NT2/D1 (cell line): ENCODE measurements at regions not wholly inside any gene's neighbourhood (a gene's known extent, or its start where the extent isn't known, plus 50 kb on each side); places are given as distances from the start of the nearest gene placed in this dataset.

Source experiments
- DNase-seq: peaks from one replicate; pipeline ENCODE4 v3.0.0-alpha.2; 2011; ENCODE audit warnings: low read depth, low spot score
- H3K27me3 ChIP-seq: 2 replicates; pipeline ENCODE4 v1.6.0; 2011; ENCODE audit warnings: mild to moderate bottlenecking; ENCODE audit not compliant: insufficient read length, insufficient read depth
- H3K36me3 ChIP-seq: 2 replicates; pipeline ENCODE4 v1.6.1; 2011; ENCODE audit warnings: mild to moderate bottlenecking, low read length, mixed read lengths; ENCODE audit not compliant: insufficient read depth, insufficient read length
- H3K4me1 ChIP-seq: 2 replicates; pipeline ENCODE4 v1.5.1; 2011; ENCODE audit not compliant: insufficient read depth, insufficient read length
- H3K4me3 ChIP-seq: 2 replicates; pipeline ENCODE4 v1.5.1; 2011; ENCODE audit warnings: low read depth; ENCODE audit not compliant: insufficient read length
- H3K9ac ChIP-seq: 2 replicates; pipeline ENCODE4 v1.6.0; 2011; ENCODE audit warnings: low read depth; ENCODE audit not compliant: insufficient read length
- H3K9me3 ChIP-seq: 2 replicates; pipeline ENCODE4 v1.5.1; 2011; ENCODE audit warnings: mild to moderate bottlenecking, low read length; ENCODE audit not compliant: insufficient read depth
- SUZ12 ChIP-seq: IDR thresholded peaks from 2 replicates; pipeline ENCODE4 v1.6.1; 2011; ENCODE audit not compliant: insufficient read length, insufficient read depth; ENCODE audit errors: extremely low read depth
- YY1 ChIP-seq: IDR thresholded peaks from 2 replicates; pipeline ENCODE4 v1.6.1; 2011; ENCODE audit not compliant: insufficient read length, insufficient read depth
- ZNF274 ChIP-seq: IDR thresholded peaks from 2 replicates; pipeline ENCODE4 v1.6.1; 2011; ENCODE audit warnings: mild to moderate bottlenecking, low read depth, low read length

DNA sequence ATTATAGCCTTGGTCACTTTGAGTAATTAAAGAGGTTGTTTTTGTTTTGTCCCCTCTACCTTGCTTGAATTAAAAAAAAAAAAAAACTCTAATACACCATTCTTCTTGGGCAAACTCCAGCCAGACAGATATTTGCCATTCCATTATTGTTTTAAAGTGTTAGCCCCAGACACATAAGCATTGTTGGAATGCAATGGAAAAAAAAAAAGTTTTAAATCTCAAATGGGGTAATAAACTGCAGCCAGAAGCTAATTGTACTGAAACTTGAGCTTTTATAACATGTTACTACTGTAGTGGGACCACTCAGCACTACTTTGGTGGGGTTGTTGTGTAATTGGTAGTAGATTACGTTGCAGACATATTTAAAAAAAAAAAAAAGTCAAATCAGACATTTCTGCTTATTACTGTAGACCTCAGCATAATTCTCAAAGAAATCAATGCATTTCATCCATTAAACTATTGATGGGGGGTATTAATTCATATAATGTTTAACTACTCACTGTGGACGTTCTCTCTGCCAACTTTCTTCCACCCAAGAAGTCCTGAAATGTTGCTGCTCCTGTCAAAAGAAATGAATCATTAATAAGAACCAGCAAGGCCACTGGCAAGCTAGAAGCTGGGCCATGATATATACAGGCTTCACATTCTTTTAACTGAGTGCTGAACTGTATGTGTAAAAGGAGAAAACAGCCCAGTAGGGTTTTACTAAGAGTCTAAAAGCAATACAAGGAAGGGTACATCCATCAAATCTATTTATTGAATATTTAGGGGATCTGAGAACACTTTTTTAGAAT, 626.6 kb upstream of the SOX9 start:
- Histone ChIP-seq H3K4me3 (no peak overlapping the region), H3K4me1 (no peaks in the 10 kb centered on the region), H3K9me3 (no peaks in the 10 kb centered on the region), H3K27me3 (no peaks in the 10 kb centered on the region), H3K9ac (no peak overlapping the region), H3K36me3 (no peaks in the 10 kb centered on the region)
- DNase-seq: no peak
- TF ChIP-seq SUZ12 (no peak), YY1 (no peak), ZNF274 (no peak)

DNA sequence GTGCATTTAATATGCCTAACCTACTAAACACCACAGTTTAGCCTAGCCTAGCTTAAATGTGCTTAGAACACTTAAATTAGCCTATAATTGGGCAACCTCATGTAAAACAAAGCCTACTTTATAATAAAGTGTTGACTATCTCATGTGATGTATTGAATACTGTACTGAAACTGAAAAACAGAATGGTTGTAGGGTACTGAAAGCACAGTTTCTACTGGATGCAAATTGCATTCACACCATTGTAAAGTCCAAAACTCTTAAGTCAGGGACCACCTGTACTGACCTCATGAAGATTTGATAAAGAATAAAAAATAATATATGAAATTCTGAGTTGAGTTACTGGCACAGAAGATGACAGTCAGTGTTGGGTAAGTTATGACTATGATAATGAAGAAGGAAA, 625.4 kb upstream of the SOX9 start:
- no peak for DNase-seq
- TF ChIP-seq SUZ12 (no peak), ZNF274 (no peak), YY1 (no peak)
- H3K4me1 ChIP-seq: no peaks in the 10 kb centered on the region

DNA sequence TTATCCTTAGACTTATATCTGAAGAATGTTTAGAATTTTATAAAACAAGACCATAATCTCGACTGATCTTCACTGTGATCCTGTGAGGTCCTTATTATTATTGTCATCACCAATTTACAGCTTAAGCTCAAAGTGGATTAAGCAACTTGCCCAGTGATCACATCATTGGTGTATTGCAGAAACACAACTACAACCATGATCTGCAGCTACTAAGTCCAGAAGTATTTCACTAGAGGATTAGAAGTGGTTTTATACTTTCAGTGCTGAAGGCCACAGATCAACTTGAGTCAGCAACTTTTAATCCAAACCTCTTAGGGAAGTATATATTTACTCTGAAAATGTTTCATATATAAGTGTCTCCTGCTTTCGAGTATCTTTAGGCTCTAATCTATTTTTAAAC, 624.3 kb upstream of the SOX9 start:
- no peaks in the 10 kb centered on the region for H3K36me3 ChIP-seq
- H3K4me3 ChIP-seq: no peak overlapping the region
- no peaks in the 10 kb centered on the region for H3K4me1 ChIP-seq
- DNase-seq: no peak
- TF ChIP-seq YY1 (no peak), SUZ12 (no peak), ZNF274 (no peak)
- no peaks in the 10 kb centered on the region for H3K9me3 ChIP-seq
- no peaks in the 10 kb centered on the region for H3K27me3 ChIP-seq
- H3K9ac ChIP-seq: no peak overlapping the region

More for the DNA sequence above, 625.4 kb upstream of the SOX9 start:
- H3K9ac ChIP-seq: no peak overlapping the region
- H3K27me3 ChIP-seq: no peaks in the 10 kb centered on the region
- no peaks in the 10 kb centered on the region for H3K9me3 ChIP-seq
- no peak overlapping the region for H3K4me3 ChIP-seq
- H3K36me3 ChIP-seq: no peaks in the 10 kb centered on the region

DNA sequence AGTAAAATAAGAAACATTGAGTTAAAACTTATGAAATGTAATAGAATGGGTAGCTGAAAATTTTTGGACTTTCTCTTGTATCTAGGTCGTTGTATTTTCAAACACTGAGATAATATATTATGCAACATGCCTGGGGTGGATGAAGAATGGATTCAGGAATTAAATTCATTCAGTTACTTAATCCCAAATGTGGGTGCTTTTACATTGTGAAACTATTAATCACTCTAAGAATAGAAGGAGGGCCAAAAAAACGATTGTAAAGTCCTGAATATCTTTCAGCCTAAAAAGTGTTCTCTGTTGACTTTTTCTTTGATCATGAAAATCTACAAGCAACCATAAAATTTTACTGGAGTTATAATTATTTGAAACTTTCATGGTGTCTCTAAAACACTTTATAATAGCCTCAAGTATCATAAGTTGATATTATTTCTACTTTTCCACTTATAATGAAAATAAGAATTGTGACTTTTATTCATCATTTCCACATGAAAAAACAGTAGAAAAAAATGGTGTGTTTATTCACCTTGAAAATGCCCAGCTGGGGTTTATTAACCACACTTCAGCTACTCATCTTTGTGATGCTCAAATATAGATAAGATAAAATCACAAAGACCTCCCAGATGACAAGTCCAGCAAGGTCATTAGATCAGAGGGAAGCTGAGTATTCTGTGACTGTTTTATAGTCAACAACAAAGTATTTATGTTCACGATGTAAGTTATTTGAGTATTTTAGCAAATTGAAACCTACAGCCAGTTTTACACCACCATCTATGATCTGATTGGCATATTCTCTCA, 619.9 kb upstream of the SOX9 start:
- no peak overlapping the region for H3K9ac ChIP-seq
- no peaks in the 10 kb centered on the region for H3K27me3 ChIP-seq
- TF ChIP-seq ZNF274 (no peak), YY1 (no peak), SUZ12 (no peak)
- H3K9me3 ChIP-seq: no peaks in the 10 kb centered on the region
- H3K36me3 ChIP-seq: no peaks in the 10 kb centered on the region
- no peaks in the 10 kb centered on the region for H3K4me1 ChIP-seq
- no peak overlapping the region for H3K4me3 ChIP-seq
- DNase-seq: no peak

DNA sequence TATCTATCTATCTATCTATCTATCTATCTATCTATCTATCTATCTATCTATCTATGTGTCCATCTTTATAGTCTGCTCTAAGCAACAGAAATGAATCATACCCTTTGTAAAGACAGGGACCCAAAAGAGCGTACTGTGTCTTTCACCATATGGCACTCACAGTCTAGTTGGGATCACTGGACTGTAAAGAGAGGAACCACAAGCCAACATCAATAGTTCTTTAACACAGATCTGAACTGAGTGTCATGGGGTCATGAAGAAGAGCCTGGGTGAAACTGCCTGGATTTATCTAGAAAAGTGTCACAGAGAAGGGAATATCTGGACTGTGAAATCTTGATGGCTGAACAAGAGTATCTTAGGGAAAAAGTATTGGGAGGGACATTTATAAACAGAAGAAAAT, 619.1 kb upstream of the SOX9 start:
- TF ChIP-seq YY1 (no peak), SUZ12 (no peak), ZNF274 (no peak)
- no peaks in the 10 kb centered on the region for H3K9me3 ChIP-seq
- H3K4me1 ChIP-seq: no peaks in the 10 kb centered on the region
- H3K4me3 ChIP-seq: no peak overlapping the region
- no peaks in the 10 kb centered on the region for H3K36me3 ChIP-seq
- no peaks in the 10 kb centered on the region for H3K27me3 ChIP-seq
- no peak overlapping the region for H3K9ac ChIP-seq
- DNase-seq: no peak

DNA sequence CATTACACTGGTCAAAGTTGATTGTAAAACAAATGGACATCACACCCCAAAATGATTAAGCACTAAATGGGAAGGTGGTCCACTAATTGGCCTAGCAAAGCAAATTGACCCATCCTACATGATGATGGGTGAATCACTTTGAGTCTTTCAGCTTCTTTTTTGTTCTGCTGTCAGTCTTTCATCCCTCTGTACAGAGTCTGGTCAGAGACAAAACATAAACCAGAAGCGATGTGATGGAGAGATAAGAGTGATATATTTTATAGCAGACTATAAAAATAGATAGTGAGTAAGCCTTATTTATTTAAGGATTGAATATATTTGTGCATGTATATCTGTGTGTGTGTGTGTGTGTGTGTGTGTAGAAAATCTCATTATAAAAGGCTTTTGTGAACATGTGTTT, 618.4 kb upstream of the SOX9 start:
- no peaks in the 10 kb centered on the region for H3K36me3 ChIP-seq
- DNase-seq: no peak
- no peak overlapping the region for H3K4me3 ChIP-seq
- TF ChIP-seq SUZ12 (no peak), YY1 (no peak), ZNF274 (no peak)
- H3K9ac ChIP-seq: no peak overlapping the region
- no peaks in the 10 kb centered on the region for H3K4me1 ChIP-seq
- no peaks in the 10 kb centered on the region for H3K27me3 ChIP-seq
- H3K9me3 ChIP-seq: no peaks in the 10 kb centered on the region

DNA sequence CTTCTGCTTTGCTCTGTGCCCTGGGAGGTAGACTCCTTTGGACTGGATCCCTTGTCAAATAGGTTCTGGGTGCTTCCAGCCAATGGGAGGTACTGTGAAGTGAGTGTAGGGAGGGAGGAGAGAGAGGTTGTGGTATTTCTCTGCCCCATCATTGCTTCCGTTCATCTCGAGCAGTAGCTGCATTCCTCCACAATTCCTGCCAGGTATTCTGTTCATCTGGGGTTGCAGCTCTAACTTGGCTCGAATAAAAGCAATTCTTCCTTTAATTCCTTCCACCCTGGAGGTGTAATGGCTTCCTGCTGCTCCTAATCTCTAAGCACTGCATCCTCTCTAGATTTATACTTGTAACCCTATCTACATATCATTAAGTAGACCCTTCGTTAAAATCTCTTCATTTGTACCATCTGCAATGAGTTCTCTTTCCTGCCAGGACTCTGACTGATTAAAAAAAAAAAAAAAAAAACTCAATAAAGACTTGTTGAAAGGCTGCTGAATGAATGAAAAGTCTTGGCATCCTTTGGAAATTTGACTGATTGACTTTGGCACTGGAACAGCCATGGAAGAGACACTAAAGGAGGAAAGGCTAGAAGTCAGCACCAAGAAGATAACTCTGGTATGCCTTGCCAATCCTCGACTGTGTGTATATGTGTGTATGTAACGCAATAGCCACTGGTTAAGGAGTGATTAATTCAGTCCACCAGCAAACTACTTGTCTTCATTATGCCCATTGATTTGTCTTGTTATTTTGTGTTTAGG, 616.9 kb upstream of the SOX9 start:
- no peaks in the 10 kb centered on the region for H3K36me3 ChIP-seq
- no peak overlapping the region for H3K4me3 ChIP-seq
- DNase-seq: no peak
- no peak for TF ChIP-seq ZNF274
- no peak for TF ChIP-seq YY1
- TF ChIP-seq SUZ12: no peak
- no peak overlapping the region for H3K9ac ChIP-seq
- no peaks in the 10 kb centered on the region for H3K27me3 ChIP-seq
- H3K9me3 ChIP-seq: no peaks in the 10 kb centered on the region
- H3K4me1 ChIP-seq: no peaks in the 10 kb centered on the region
